MM.1S (cell line): ENCODE measurements at regions not wholly inside any gene's neighbourhood (a gene's known extent, or its start where the extent isn't known, plus 50 kb on each side); places are given as distances from the start of the nearest gene placed in this dataset.

Experiments
- CTCF ChIP-seq: fragments of 300-600 bp; sonication (generic); IDR thresholded peaks from 2 replicates; pipeline ENCODE4 v1.5.1; 2016; ENCODE audit warnings: antibody characterized with exemption, low read length, mixed read lengths
- EZH2 ChIP-seq: fragments of 300-600 bp; sonication (generic); optimal IDR thresholded peaks from 2 replicates; pipeline ENCODE3; 2017; ENCODE audit warnings: low read depth, mild to moderate bottlenecking, antibody characterized with exemption, low read length, mixed read lengths
- EZH2phosphoT487 ChIP-seq: fragments of 300-600 bp; sonication (generic); IDR thresholded peaks from 2 replicates; pipeline ENCODE4 v1.6.1; 2018; ENCODE audit warnings: antibody characterized with exemption, low read length

DNA sequence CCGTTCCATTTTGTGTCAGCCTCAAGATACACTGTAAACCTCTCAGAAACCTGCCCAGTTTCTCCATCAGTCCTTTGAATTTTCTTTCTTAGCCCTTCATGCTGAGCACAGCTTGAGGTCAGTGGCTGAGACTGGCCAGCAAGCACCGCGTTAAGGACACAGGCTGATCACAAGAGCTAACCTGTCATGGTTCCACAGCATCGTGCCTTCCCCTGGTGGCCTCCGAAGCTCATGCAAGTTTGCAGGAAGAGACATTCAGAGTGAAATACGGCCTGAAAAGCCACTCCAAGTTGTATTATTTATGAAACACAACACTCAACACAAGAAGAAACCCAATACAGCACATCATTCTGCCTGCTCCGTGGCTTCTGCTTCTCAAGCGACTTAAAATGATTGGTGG, 57.0 kb upstream of the PFKP start:
- TF ChIP-seq CTCF = no peak
- TF ChIP-seq EZH2 = no peak
- no peak for TF ChIP-seq EZH2phosphoT487
